NB4 (cell line): ENCODE measurements at regions not wholly inside any gene's neighbourhood (a gene's known extent, or its start where the extent isn't known, plus 50 kb on each side); places are given as distances from the start of the nearest gene placed in this dataset.

Experiments used
- DNase-seq: peaks from one replicate; pipeline ENCODE4 v3.0.0; 2010; ENCODE audit warnings: low read depth
- H3K4me3 ChIP-seq: one replicate; pipeline ENCODE4 v1.5.1; 2011; ENCODE audit warnings: mild to moderate bottlenecking, low read depth, low read length, moderate library complexity
- CTCF ChIP-seq: IDR thresholded peaks from one replicate; pipeline ENCODE4 v1.5.1; 2012; ENCODE audit warnings: low read depth, low read length
- MAX ChIP-seq: IDR thresholded peaks from 2 replicates; pipeline ENCODE4 v1.6.1; 2011; ENCODE audit warnings: low read depth, low read length
- MYC ChIP-seq: IDR thresholded peaks from 2 replicates; pipeline ENCODE4 v1.6.1; 2011; ENCODE audit warnings: low read depth, low read length
- POLR2A ChIP-seq: IDR thresholded peaks from 2 replicates; pipeline ENCODE4 v1.6.1; 2011; ENCODE audit warnings: mild to moderate bottlenecking; ENCODE audit not compliant: insufficient read length; ENCODE audit errors: extremely low read depth

- no peak for DNase-seq
- TF ChIP-seq MYC (no peak), CTCF (no peak), POLR2A (no peak), MAX (no peak)
- no peak overlapping the region for H3K4me3 ChIP-seq
These were observed 112.9 kb upstream of the CCDC68 start for GRCh38 chr18:55072181-55072580.

- TF ChIP-seq MAX (no peak), CTCF (no peak), MYC (no peak), POLR2A (no peak)
- no peak for DNase-seq
- H3K4me3 ChIP-seq: no peak overlapping the region
These were observed 110.2 kb upstream of the CCDC68 start for GRCh38 chr18:55069497-55069896.

- no peak overlapping the region for H3K4me3 ChIP-seq
- TF ChIP-seq POLR2A (no peak), MAX (no peak), CTCF (no peak), MYC (no peak)
- DNase-seq: no peak
These were observed 105.5 kb upstream of the CCDC68 start for GRCh38 chr18:55064760-55065159.

- no peak for TF ChIP-seq POLR2A
- TF ChIP-seq MYC: no peak
- TF ChIP-seq MAX: no peak
- no peak for TF ChIP-seq CTCF
- H3K4me3 ChIP-seq: no peak overlapping the region
- DNase-seq: no peak
These were observed 104.8 kb upstream of the CCDC68 start for GRCh38 chr18:55064073-55064472.

GRCh38 chr18:55054021-55054990 lies 95.0 kb upstream of the CCDC68 start:
- TF ChIP-seq POLR2A: no peak
- no peak for TF ChIP-seq MAX
- TF ChIP-seq MYC: no peak
- no peak for TF ChIP-seq CTCF
- no peak for DNase-seq
- no peak overlapping the region for H3K4me3 ChIP-seq
